Tibial nerve (tissue), 3 donors: ENCODE measurements at regions not wholly inside any gene's neighbourhood (a gene's known extent, or its start where the extent isn't known, plus 50 kb on each side); places are given as distances from the start of the nearest gene placed in this dataset.

Source experiments
- POLR2A ChIP-seq, 2 donors: fragments of 450-650 bp; IDR thresholded peaks; one replicate each; pipeline ENCODE4 v1.6.1; 2017; ENCODE audit warnings: antibody characterized with exemption in 2 of 2, mild to moderate bottlenecking in 2 of 2, moderate library complexity in 2 of 2
- TF ChIP-seq, protein P1 (sequence below), 5 experiments: fragments of 200-600 bp in 3 of 5; fragments of 450-650 bp in 2 of 5; sonication (generic) in 3 of 5; IDR thresholded peaks; one replicate each; pipeline ENCODE4 v1.5.1; 2016 to 2019; ENCODE audit warnings: antibody characterized with exemption in 5 of 5, mild to moderate bottlenecking in 3 of 5, moderate library complexity in 2 of 5

DNA sequence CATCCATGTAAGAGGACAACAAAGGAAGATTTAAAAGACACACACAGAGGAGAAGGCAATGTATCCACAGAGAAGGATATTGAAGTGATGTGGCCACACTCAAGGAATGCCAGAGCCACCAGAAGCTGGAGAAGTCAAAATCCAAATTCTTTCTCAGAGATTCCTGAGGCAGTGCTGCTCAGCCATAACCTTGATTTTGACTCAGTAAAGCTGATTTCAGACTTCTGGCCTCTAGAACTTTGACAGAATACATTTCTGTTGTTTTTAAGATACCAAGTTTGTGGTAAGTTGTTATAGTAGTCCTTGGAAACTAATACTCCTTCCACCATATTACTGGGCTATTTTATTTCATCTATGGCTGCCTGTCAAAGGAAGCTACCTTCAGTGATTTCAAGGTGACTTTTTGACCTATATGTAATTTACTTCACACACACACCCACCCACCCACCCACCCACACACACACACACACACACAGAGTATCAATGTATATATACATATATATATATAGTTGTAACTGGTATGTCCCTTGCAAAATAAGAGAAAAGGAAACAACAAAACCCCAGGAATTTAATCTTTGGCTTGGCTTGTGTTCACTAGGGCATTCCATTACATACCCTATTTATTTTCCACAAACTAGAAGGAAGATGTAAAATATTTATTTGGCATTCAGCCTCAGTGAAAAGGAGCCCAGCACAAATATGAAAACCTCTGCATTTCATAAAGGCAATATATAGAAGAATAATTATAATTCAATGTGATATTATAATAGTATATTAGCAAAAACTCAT is 142.1 kb upstream of the PTGFR start:
- TF ChIP-seq, protein P1, sequence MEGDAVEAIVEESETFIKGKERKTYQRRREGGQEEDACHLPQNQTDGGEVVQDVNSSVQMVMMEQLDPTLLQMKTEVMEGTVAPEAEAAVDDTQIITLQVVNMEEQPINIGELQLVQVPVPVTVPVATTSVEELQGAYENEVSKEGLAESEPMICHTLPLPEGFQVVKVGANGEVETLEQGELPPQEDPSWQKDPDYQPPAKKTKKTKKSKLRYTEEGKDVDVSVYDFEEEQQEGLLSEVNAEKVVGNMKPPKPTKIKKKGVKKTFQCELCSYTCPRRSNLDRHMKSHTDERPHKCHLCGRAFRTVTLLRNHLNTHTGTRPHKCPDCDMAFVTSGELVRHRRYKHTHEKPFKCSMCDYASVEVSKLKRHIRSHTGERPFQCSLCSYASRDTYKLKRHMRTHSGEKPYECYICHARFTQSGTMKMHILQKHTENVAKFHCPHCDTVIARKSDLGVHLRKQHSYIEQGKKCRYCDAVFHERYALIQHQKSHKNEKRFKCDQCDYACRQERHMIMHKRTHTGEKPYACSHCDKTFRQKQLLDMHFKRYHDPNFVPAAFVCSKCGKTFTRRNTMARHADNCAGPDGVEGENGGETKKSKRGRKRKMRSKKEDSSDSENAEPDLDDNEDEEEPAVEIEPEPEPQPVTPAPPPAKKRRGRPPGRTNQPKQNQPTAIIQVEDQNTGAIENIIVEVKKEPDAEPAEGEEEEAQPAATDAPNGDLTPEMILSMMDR (IDR thresholded peaks at IDR 0.05) = no peak
- TF ChIP-seq POLR2A (IDR thresholded peaks at IDR 0.05) = no peak
